ENCODE measurements at regions not wholly inside any gene's neighbourhood (a gene's known extent, or its start where the extent isn't known, plus 50 kb on each side); places are given as distances from the start of the nearest gene placed in this dataset.
"Not testable (repeated sequence)": the region's sequence is repeated elsewhere in the genome, so short reads cannot be mapped to it uniquely, and the experiment has no call there.

DNA sequence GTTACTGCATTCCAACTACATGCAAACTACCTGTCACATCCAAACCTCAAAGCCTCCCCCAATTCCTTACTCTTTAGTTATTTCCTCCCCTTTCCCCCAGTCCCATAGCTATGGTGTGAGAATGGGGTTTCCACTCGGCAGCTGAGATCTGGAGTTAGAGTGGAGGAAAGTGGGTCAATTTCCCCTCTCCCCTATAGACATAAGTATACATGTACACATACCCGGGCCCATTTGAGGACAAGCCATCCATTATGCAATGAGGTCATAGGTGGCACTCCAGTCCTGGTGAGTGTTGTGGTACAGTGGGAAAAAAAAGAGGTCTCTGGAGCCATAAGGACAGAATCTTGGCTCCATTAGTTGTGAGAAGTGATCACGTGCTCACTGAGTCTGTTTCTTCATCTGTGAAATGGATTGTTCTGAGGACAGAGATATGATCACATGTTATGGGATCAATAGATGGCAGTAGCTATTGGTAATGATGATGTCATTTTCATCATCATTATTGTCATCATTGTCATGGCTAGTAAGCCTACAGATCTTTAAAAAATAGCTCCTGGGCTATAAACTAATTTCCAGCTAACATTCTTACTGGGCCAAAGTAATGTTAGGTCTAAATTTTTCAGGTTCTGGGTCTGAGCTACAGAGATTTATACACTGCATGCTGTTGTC lies 119.0 kb downstream of the BCL2L11 start:
- Mint-ChIP-seq H3K27me3 (no peaks in the 10 kb centered on the region), H3K4me1 (peaks cover 0 to 8% (median 3%) of the 10 kb centered on the region in 3 donors), H3K27ac (peak overlapping the region in 1 of 3 donors; percentile 28), H3K4me3 (no peak overlapping the region), H3K9me3 (no peaks in the 10 kb centered on the region), H3K36me3 (peaks cover 10% of the 10 kb centered on the region)

DNA sequence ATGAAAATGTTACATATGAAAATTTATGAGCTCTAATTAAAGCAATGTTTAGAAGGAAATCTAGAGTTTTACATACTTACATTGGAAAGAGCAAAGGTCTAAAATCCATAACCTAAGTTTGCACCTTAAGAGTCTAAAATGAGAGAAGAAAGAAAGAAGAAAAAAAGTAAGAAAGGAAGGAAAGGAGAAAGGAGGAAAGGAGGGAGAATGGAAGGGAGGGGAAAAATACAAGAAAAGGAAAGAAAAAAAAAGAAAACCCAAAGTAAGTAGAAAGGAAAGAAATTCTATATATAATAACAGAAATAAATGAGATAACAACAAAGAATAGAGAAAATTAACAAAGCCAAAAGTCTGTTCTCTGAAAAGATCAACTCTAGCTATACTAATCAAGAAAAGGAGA lies 122.6 kb downstream of the BCL2L11 start:
- peaks cover 0 to 8% (median 3%) of the 10 kb centered on the region in 3 donors for H3K4me1 Mint-ChIP-seq
- no peak overlapping the region for H3K4me3 Mint-ChIP-seq
- H3K27me3 Mint-ChIP-seq: no peaks in the 10 kb centered on the region
- H3K27ac Mint-ChIP-seq: peak overlapping the region in 1 of 3 donors; percentile 95
- peaks cover 15% of the 10 kb centered on the region for H3K36me3 Mint-ChIP-seq
- H3K9me3 Mint-ChIP-seq: no peaks in the 10 kb centered on the region

- Mint-ChIP-seq H3K27me3 (no peaks in the 10 kb centered on the region), H3K27ac (no peak overlapping the region), H3K9me3 (no peaks in the 10 kb centered on the region), H3K4me1 (no peaks in the 10 kb centered on the region), H3K36me3 (peaks cover 12% of the 10 kb centered on the region), H3K4me3 (no peak overlapping the region)
Measured at GRCh38 chr2:111244864-111245263, 124.2 kb downstream of the BCL2L11 start.

DNA sequence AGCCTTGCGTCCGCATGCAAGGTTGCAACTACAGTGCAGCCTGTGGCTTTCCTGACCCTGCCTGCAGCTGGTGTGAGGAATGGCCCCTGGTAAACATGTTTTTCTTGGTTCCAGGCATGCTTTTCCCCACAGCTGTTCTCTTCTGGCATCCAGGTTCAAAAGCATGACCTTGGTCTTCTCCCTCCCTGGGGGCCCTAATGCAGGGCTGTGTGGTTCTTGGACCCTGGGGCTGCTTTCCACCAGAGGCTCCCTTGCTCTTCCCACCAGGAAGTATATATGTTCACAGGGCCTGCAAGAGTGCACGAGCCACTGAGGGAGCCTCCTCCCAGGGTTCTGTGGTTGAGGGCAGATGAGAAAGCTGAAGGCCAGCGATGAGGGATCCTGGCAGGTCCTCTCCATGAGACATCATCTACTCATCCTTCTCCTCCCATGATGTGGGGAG lies 125.9 kb downstream of the BCL2L11 start:
- H3K27ac Mint-ChIP-seq: peak overlapping the region in 1 of 3 donors; percentile 80
- peaks cover 6% of the 10 kb centered on the region for H3K36me3 Mint-ChIP-seq
- H3K4me1 Mint-ChIP-seq: no peaks in the 10 kb centered on the region
- H3K27me3 Mint-ChIP-seq: no peaks in the 10 kb centered on the region
- no peak overlapping the region for H3K4me3 Mint-ChIP-seq
- no peaks in the 10 kb centered on the region for H3K9me3 Mint-ChIP-seq

GRCh38 chr2:111247491-111247890 lies 126.8 kb downstream of the BCL2L11 start:
- no peak overlapping the region for H3K27ac Mint-ChIP-seq
- H3K36me3 Mint-ChIP-seq: peaks cover 6% of the 10 kb centered on the region
- no peaks in the 10 kb centered on the region for H3K4me1 Mint-ChIP-seq
- no peak overlapping the region for H3K4me3 Mint-ChIP-seq
- H3K9me3 Mint-ChIP-seq: no peaks in the 10 kb centered on the region
- H3K27me3 Mint-ChIP-seq: no peaks in the 10 kb centered on the region

DNA sequence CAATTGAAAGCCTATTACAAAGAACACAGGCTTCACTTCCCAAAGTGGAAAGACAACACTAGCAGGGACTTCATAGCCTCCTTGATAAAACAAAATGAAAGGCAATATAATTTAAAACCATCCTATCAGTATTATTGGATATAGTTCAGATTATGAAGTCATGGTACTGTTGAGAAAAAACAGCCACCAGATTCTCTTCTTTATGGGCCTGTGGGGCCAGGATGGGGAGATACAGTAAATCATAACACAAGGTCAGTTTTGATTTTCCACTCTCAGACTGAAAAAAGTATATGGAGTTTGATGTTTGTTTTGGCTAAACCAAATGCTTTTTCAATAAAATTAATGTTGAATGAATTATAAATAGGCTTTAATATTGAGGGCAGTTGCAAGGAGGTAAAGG lies 129.1 kb downstream of the BCL2L11 start:
- Mint-ChIP-seq H3K9me3 (no peaks in the 10 kb centered on the region), H3K4me3 (no peak overlapping the region), H3K27me3 (no peaks in the 10 kb centered on the region), H3K4me1 (no peaks in the 10 kb centered on the region), H3K36me3 (peaks cover 6% of the 10 kb centered on the region), H3K27ac (no peak overlapping the region)

GRCh38 chr2:111250448-111251030 lies 129.8 kb downstream of the BCL2L11 start:
- Mint-ChIP-seq H3K4me1 (no peaks in the 10 kb centered on the region), H3K27me3 (no peaks in the 10 kb centered on the region), H3K4me3 (no peak overlapping the region), H3K27ac (no peak overlapping the region), H3K36me3 (peaks cover 3% of the 10 kb centered on the region), H3K9me3 (no peaks in the 10 kb centered on the region)

DNA sequence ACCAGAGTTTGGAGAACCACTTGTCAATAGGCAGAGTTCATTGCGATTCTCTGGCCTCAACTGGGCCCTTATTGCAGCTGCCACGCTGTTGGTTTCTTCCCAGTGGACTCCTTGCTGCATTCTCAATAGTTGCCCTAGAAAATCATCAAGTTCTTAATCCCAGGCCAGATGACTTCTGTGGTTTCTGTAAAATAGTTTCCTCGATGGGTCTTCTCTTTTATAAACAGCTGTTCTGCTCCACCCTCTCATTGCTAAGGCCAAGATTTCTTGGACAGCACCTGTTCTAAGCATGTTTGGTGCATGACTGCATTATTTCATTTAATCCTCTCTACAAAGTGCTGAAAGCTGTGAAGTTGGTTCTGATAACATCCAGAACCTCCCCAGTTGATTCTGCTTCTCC lies 131.0 kb downstream of the BCL2L11 start:
- no peaks in the 10 kb centered on the region for H3K27me3 Mint-ChIP-seq
- no peaks in the 10 kb centered on the region for H3K4me1 Mint-ChIP-seq
- no peaks in the 10 kb centered on the region for H3K9me3 Mint-ChIP-seq
- no peak overlapping the region for H3K27ac Mint-ChIP-seq
- peaks cover 3% of the 10 kb centered on the region for H3K36me3 Mint-ChIP-seq
- H3K4me3 Mint-ChIP-seq: no peak overlapping the region

DNA sequence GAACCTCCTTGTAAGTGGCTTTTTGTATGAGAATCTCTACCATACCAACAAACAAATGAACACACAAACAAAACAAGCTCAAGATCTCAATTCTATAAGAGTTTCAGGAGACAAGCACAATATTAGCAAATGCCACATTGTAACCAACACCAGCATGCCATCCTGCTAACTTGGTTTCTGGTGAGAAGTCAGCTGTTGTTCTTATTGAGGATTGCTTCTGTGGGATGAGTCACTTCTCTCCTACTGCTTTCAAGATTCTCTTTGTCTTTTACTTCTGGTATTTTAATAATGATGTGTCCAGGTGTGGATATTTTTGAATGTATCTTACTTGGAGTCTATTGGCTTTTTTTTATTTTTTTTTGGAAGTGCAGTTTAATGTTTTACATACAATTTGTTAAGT lies 131.7 kb downstream of the BCL2L11 start:
- Mint-ChIP-seq H3K4me1 (no peaks in the 10 kb centered on the region), H3K27me3 (no peaks in the 10 kb centered on the region), H3K27ac (no peak overlapping the region), H3K4me3 (no peak overlapping the region), H3K36me3 (no peaks in the 10 kb centered on the region), H3K9me3 (no peaks in the 10 kb centered on the region)

DNA sequence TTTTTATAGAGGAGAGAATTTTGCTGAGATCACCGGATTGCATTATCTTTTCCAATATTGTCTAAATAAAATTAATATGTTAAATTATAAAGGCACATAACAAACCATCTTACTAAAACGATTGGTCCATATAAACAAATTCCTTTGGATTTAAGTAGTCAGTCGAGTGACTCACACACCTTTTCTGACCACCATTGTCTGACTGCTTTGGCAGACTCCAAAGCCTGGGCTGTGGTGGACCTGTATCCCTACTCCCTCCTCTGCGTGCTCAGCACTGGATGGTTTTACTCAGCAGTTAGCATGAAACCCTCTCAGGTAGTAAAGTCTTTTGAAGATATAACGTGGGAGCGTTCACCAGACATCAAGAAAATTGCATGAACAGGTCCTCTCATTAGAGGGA lies 134.2 kb downstream of the BCL2L11 start:
- H3K9me3 Mint-ChIP-seq, H3K27me3 Mint-ChIP-seq, H3K27ac Mint-ChIP-seq, H3K4me3 Mint-ChIP-seq, H3K4me1 Mint-ChIP-seq, H3K36me3 Mint-ChIP-seq: not testable (repeated sequence)

- H3K4me3 Mint-ChIP-seq, H3K36me3 Mint-ChIP-seq, H3K27me3 Mint-ChIP-seq, H3K27ac Mint-ChIP-seq, H3K9me3 Mint-ChIP-seq, H3K4me1 Mint-ChIP-seq: not testable (repeated sequence)
Measured at GRCh38 chr2:111256628-111257027, 135.9 kb downstream of the BCL2L11 start.

- not testable (repeated sequence) for H3K4me1 Mint-ChIP-seq, H3K27ac Mint-ChIP-seq, H3K36me3 Mint-ChIP-seq, H3K4me3 Mint-ChIP-seq, H3K27me3 Mint-ChIP-seq, H3K9me3 Mint-ChIP-seq
Measured at GRCh38 chr2:111257607-111258006, 136.9 kb downstream of the BCL2L11 start.

DNA sequence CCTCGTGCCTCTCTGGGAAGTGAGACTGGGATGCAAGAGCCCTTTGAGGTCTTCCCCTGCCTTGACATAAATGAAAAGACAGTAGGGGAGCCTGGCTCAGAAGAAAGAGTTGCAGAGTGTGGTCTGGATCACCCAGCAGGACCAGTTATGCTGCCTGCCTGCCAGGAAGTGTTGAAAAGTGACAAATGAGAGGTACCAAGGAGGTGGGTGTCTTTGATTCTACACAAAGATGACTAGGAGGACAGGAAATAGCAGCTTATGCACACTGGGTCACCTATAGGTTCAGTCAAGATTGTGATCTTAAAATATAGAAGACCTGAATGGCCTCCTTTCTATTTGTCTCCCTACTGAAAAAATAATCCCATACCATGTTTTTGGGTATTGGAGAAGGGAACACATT lies 137.6 kb downstream of the BCL2L11 start:
- H3K36me3 Mint-ChIP-seq, H3K9me3 Mint-ChIP-seq, H3K4me3 Mint-ChIP-seq, H3K27me3 Mint-ChIP-seq, H3K27ac Mint-ChIP-seq, H3K4me1 Mint-ChIP-seq: not testable (repeated sequence)

DNA sequence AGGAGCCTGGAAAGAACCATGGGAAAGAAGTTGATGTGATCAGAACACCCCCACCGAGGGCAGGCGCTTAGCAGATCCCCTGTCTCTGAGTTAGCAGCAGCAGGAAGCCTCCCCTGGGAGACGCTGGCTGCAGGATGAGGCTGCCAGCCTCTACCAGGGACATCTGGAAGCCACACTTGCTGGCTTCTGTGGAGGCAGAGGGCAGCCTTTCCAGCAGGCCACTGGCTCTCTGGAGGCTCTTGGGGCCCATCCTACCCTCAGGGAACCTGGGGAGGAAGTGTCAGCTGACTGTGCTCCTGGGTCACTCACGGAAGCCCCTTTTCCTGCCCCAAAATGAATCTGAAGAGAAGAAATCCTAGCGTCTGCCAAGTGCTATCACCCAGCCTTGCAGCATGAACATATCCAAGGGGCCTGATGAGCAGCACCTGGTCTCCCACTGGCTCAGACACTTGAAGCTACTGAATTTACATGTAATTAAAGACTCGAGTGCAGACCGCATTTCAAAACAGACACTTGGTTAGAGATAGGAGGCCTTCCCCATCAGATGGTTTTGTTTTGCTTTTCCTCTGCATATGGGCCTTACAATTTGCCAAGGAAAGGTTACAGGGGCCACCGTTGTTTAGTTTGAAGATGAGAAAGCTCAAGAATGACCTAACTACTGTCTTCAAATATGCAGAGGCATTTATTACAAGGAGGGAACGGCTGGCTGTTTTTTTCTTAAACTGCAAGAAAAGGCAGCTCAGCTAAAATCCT lies 142.1 kb downstream of the BCL2L11 start:
- H3K27me3 Mint-ChIP-seq, H3K27ac Mint-ChIP-seq, H3K4me3 Mint-ChIP-seq, H3K4me1 Mint-ChIP-seq, H3K36me3 Mint-ChIP-seq, H3K9me3 Mint-ChIP-seq: not testable (repeated sequence)

GRCh38 chr2:111263380-111264017 lies 142.8 kb downstream of the BCL2L11 start:
- not testable (repeated sequence) for H3K36me3 Mint-ChIP-seq, H3K4me1 Mint-ChIP-seq, H3K27ac Mint-ChIP-seq, H3K27me3 Mint-ChIP-seq, H3K4me3 Mint-ChIP-seq, H3K9me3 Mint-ChIP-seq

GRCh38 chr2:111264956-111265355 lies 144.2 kb downstream of the BCL2L11 start:
- H3K27me3 Mint-ChIP-seq: not testable (repeated sequence)

More at GRCh38 chr2:111264956-111265355, 144.2 kb downstream of the BCL2L11 start:
- not testable (repeated sequence) for H3K36me3 Mint-ChIP-seq, H3K4me1 Mint-ChIP-seq, H3K9me3 Mint-ChIP-seq, H3K27ac Mint-ChIP-seq, H3K4me3 Mint-ChIP-seq

Measured in IgD-negative memory B cell (primary cell).